Mesothelial cell of epicardium (in vitro differentiated cells): ENCODE measurements at regions not wholly inside any gene's neighbourhood (a gene's known extent, or its start where the extent isn't known, plus 50 kb on each side); places are given as distances from the start of the nearest gene placed in this dataset.

Experiments used
- DNase-seq, 2 experiments: peaks; one replicate each; pipeline ENCODE4 v3.0.0; 2021; ENCODE audit warnings: low spot score in 2 of 2; ENCODE audit not compliant: unreplicated experiment in 2 of 2
- H3K27ac Mint-ChIP-seq: 2 replicates; pipeline ENCODE4 v1.8.0; 2021; ENCODE audit warnings: mixed read lengths
- H3K27me3 Mint-ChIP-seq: 2 replicates; pipeline ENCODE4 v1.8.0; 2021; ENCODE audit warnings: low read depth, mixed read lengths
- H3K36me3 Mint-ChIP-seq: 2 replicates; pipeline ENCODE4 v1.8.0; 2021; ENCODE audit warnings: mixed read lengths
- H3K4me1 Mint-ChIP-seq: 2 replicates; pipeline ENCODE4 v1.8.0; 2021; ENCODE audit warnings: mixed read lengths
- H3K4me3 Mint-ChIP-seq: 2 replicates; pipeline ENCODE4 v1.8.0; 2021; ENCODE audit warnings: mild to moderate bottlenecking, moderate library complexity, mixed read lengths
- H3K9me3 Mint-ChIP-seq: 2 replicates; pipeline ENCODE4 v1.8.0; 2021; ENCODE audit warnings: mixed read lengths
- CTCF ChIP-seq: fragments of 200-600 bp; sonication (generic); IDR thresholded peaks from one replicate; pipeline ENCODE4 v1.5.0; 2021; ENCODE audit warnings: antibody characterized with exemption; ENCODE audit not compliant: unreplicated experiment

GRCh38 chr9:88072831-88073375, 65.4 kb downstream of the SPATA31C2 start:
- Mint-ChIP-seq H3K27ac (peak overlapping the region; percentile 43), H3K36me3 (peaks cover 5% of the 10 kb centered on the region), H3K4me1 (peaks cover 25% of the 10 kb centered on the region), H3K27me3 (no peaks in the 10 kb centered on the region), H3K4me3 (no peak overlapping the region), H3K9me3 (peaks cover 7% of the 10 kb centered on the region)
- TF ChIP-seq CTCF: no peak
- DNase-seq: no peak

- TF ChIP-seq CTCF: no peak
- peaks cover 5% of the 10 kb centered on the region for H3K36me3 Mint-ChIP-seq
- no peak overlapping the region for H3K27ac Mint-ChIP-seq
- no peak for DNase-seq
- no peak overlapping the region for H3K4me3 Mint-ChIP-seq
- no peaks in the 10 kb centered on the region for H3K27me3 Mint-ChIP-seq
- peaks cover 7% of the 10 kb centered on the region for H3K9me3 Mint-ChIP-seq
- peaks cover 15% of the 10 kb centered on the region for H3K4me1 Mint-ChIP-seq
Observed at GRCh38 chr9:88071331-88071730, 66.9 kb downstream of the SPATA31C2 start.

- H3K4me1 Mint-ChIP-seq: peaks cover 3% of the 10 kb centered on the region
- H3K27me3 Mint-ChIP-seq: no peaks in the 10 kb centered on the region
- H3K9me3 Mint-ChIP-seq: no peaks in the 10 kb centered on the region
- no peak overlapping the region for H3K27ac Mint-ChIP-seq
- TF ChIP-seq CTCF: no peak
- H3K4me3 Mint-ChIP-seq: no peak overlapping the region
- peaks cover 1% of the 10 kb centered on the region for H3K36me3 Mint-ChIP-seq
- no peak for DNase-seq
Observed at GRCh38 chr9:88065619-88066018, 72.7 kb downstream of the SPATA31C2 start.

GRCh38 chr9:88064554-88064953, 73.7 kb downstream of the SPATA31C2 start:
- DNase-seq: no peak
- Mint-ChIP-seq H3K27me3 (no peaks in the 10 kb centered on the region), H3K4me1 (peaks cover 3% of the 10 kb centered on the region), H3K9me3 (no peaks in the 10 kb centered on the region), H3K4me3 (no peak overlapping the region), H3K27ac (no peak overlapping the region), H3K36me3 (peaks cover 1% of the 10 kb centered on the region)
- TF ChIP-seq CTCF: no peak

GRCh38 chr9:88060746-88061145, 77.5 kb downstream of the SPATA31C2 start:
- no peak for TF ChIP-seq CTCF
- peaks cover under 1% of the 10 kb centered on the region for H3K36me3 Mint-ChIP-seq
- no peaks in the 10 kb centered on the region for H3K27me3 Mint-ChIP-seq
- no peak overlapping the region for H3K27ac Mint-ChIP-seq
- H3K9me3 Mint-ChIP-seq: peaks cover under 1% of the 10 kb centered on the region
- no peak for DNase-seq
- peaks cover 3% of the 10 kb centered on the region for H3K4me1 Mint-ChIP-seq
- no peak overlapping the region for H3K4me3 Mint-ChIP-seq

- no peak for DNase-seq
- Mint-ChIP-seq H3K4me1 (no peaks in the 10 kb centered on the region), H3K27me3 (no peaks in the 10 kb centered on the region), H3K27ac (no peak overlapping the region), H3K36me3 (no peaks in the 10 kb centered on the region), H3K9me3 (peaks cover 7% of the 10 kb centered on the region), H3K4me3 (no peak overlapping the region)
- TF ChIP-seq CTCF: no peak
Observed at GRCh38 chr9:88059469-88059868, 78.8 kb downstream of the SPATA31C2 start.
